ENCODE measurements at regions not wholly inside any gene's neighbourhood (a gene's known extent, or its start where the extent isn't known, plus 50 kb on each side); places are given as distances from the start of the nearest gene placed in this dataset.

DNA sequence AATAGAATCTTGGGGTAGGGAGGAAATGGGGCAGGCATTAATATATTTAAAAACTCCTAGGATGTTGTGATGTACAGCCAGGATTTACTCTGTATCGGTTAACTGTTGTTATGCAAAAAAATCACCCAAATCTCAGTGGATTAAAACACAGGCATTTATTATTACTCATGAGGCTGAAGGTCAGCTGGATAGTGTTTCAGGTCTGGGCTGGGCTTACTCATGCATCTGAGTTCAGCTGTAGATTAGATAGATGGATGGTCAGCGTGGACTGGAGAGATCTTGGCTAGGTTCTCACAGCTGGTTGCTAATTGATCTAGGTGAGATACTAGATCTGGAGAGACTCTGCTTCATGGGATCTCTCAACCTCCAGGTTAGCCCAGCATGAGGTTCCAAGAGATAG, 131.4 kb downstream of the BTBD3 start:
- no peak for TF ChIP-seq ZFP3 (CRISPR knock-in tag; IDR thresholded peaks at IDR 0.05)
- TF ChIP-seq, protein P1, sequence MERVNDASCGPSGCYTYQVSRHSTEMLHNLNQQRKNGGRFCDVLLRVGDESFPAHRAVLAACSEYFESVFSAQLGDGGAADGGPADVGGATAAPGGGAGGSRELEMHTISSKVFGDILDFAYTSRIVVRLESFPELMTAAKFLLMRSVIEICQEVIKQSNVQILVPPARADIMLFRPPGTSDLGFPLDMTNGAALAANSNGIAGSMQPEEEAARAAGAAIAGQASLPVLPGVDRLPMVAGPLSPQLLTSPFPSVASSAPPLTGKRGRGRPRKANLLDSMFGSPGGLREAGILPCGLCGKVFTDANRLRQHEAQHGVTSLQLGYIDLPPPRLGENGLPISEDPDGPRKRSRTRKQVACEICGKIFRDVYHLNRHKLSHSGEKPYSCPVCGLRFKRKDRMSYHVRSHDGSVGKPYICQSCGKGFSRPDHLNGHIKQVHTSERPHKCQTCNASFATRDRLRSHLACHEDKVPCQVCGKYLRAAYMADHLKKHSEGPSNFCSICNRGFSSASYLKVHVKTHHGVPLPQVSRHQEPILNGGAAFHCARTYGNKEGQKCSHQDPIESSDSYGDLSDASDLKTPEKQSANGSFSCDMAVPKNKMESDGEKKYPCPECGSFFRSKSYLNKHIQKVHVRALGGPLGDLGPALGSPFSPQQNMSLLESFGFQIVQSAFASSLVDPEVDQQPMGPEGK (CRISPR knock-in tag; IDR thresholded peaks at IDR 0.05; ENCODE audit: borderline replicate concordance), result no peak
- TF ChIP-seq, protein P2, sequence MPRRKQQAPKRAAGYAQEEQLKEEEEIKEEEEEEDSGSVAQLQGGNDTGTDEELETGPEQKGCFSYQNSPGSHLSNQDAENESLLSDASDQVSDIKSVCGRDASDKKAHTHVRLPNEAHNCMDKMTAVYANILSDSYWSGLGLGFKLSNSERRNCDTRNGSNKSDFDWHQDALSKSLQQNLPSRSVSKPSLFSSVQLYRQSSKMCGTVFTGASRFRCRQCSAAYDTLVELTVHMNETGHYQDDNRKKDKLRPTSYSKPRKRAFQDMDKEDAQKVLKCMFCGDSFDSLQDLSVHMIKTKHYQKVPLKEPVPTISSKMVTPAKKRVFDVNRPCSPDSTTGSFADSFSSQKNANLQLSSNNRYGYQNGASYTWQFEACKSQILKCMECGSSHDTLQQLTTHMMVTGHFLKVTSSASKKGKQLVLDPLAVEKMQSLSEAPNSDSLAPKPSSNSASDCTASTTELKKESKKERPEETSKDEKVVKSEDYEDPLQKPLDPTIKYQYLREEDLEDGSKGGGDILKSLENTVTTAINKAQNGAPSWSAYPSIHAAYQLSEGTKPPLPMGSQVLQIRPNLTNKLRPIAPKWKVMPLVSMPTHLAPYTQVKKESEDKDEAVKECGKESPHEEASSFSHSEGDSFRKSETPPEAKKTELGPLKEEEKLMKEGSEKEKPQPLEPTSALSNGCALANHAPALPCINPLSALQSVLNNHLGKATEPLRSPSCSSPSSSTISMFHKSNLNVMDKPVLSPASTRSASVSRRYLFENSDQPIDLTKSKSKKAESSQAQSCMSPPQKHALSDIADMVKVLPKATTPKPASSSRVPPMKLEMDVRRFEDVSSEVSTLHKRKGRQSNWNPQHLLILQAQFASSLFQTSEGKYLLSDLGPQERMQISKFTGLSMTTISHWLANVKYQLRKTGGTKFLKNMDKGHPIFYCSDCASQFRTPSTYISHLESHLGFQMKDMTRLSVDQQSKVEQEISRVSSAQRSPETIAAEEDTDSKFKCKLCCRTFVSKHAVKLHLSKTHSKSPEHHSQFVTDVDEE (CRISPR knock-in tag; IDR thresholded peaks at IDR 0.05), result no peak
- TF ChIP-seq PPARA (CRISPR knock-in tag; IDR thresholded peaks at IDR 0.05; ENCODE audit: borderline replicate concordance), result no peak
- no peak for TF ChIP-seq ESRRG (CRISPR knock-in tag; IDR thresholded peaks at IDR 0.05)
- no peak for TF ChIP-seq ZNF8 (CRISPR knock-in tag; IDR thresholded peaks at IDR 0.05)
